WTC11 (cell line): ENCODE measurements at regions not wholly inside any gene's neighbourhood (a gene's known extent, or its start where the extent isn't known, plus 50 kb on each side); places are given as distances from the start of the nearest gene placed in this dataset.

Source experiments
- ATAC-seq: fragments of 200-7000 bp; cut with Tn5 transposase; 2 replicates; pipeline ENCODE4 v1.10.0; 2021; ENCODE audit warnings: mild to moderate bottlenecking, moderate library complexity
- CTCF ChIA-PET: fragments of 300-600 bp; sonication (Branson Sonifier 250); formaldehyde crosslinking; loops from one replicate; lab custom pipeline; 2021; ENCODE audit warnings: antibody characterized with exemption; lab: Charles Lee
- POLR2A ChIA-PET: fragments of 350-600 bp; sonication (Branson Sonifier 250); formaldehyde crosslinking; loops from one replicate; lab custom pipeline; 2021; ENCODE audit warnings: antibody characterized with exemption; lab: Charles Lee
- DNase-seq: peaks from one replicate; pipeline ENCODE4 v3.0.0; 2021; ENCODE audit warnings: low spot score
- H3K27ac Mint-ChIP-seq: 2 replicates; pipeline ENCODE4 v1.8.0; 2021; ENCODE audit warnings: mixed read lengths
- H3K27me3 Mint-ChIP-seq: 2 replicates; pipeline ENCODE4 v1.8.0; 2021; ENCODE audit warnings: low read depth, mild to moderate bottlenecking, moderate library complexity, mixed read lengths
- H3K36me3 Mint-ChIP-seq: 2 replicates; pipeline ENCODE4 v1.8.0; 2021; ENCODE audit warnings: mixed read lengths
- H3K4me1 Mint-ChIP-seq: 2 replicates; pipeline ENCODE4 v1.8.0; 2022; ENCODE audit warnings: mixed read lengths
- H3K4me3 Mint-ChIP-seq: 2 replicates; pipeline ENCODE4 v1.8.0; 2021; ENCODE audit warnings: mild to moderate bottlenecking, moderate library complexity, mixed read lengths
- H3K9me3 Mint-ChIP-seq: 2 replicates; pipeline ENCODE4 v1.8.0; 2021; ENCODE audit warnings: mixed read lengths
- ATF1 ChIP-seq: sonication (generic); formaldehyde crosslinking; IDR thresholded peaks from 2 replicates; pipeline ENCODE4 v1.8.1; 2023; ENCODE audit warnings: mild to moderate bottlenecking, moderate library complexity, missing genetic modification reagents
- EMX1 ChIP-seq: fragments of 250-450 bp; sonication (Bioruptor Pico); IDR thresholded peaks from 2 replicates; pipeline ENCODE4 v1.8.0; 2021; ENCODE audit warnings: mild to moderate bottlenecking
- ESRRA ChIP-seq: sonication (generic); formaldehyde crosslinking; IDR thresholded peaks from 2 replicates; pipeline ENCODE4 v1.8.1; 2022; ENCODE audit warnings: mild to moderate bottlenecking, missing genetic modification reagents, borderline replicate concordance
- ETV6 ChIP-seq: sonication (generic); formaldehyde crosslinking; IDR thresholded peaks from 2 replicates; pipeline ENCODE4 v1.8.1; 2022; ENCODE audit warnings: mild to moderate bottlenecking, missing genetic modification reagents
- FOXJ3 ChIP-seq: sonication (generic); formaldehyde crosslinking; IDR thresholded peaks from 2 replicates; pipeline ENCODE4 v1.9.0; 2021; ENCODE audit warnings: missing genetic modification reagents, mild to moderate bottlenecking, borderline replicate concordance
- FOXP1 ChIP-seq: sonication (generic); formaldehyde crosslinking; IDR thresholded peaks from 2 replicates; pipeline ENCODE4 v1.8.0; 2022; ENCODE audit warnings: missing genetic modification reagents, mild to moderate bottlenecking, moderate library complexity, borderline replicate concordance
- JUN ChIP-seq: sonication (generic); formaldehyde crosslinking; IDR thresholded peaks from 2 replicates; pipeline ENCODE4 v1.8.0; 2023; ENCODE audit warnings: mild to moderate bottlenecking, missing genetic modification reagents
- MXD4 ChIP-seq: fragments of 250-450 bp; sonication (Bioruptor Pico); IDR thresholded peaks from 2 replicates; pipeline ENCODE4 v1.8.0; 2021; ENCODE audit warnings: mild to moderate bottlenecking, moderate library complexity, borderline replicate concordance
- OVOL2 ChIP-seq: fragments of 250-450 bp; sonication (Bioruptor Pico); IDR thresholded peaks from 2 replicates; pipeline ENCODE4 v1.9.0; 2021; ENCODE audit warnings: mild to moderate bottlenecking, borderline replicate concordance
- PRRX2 ChIP-seq: fragments of 250-450 bp; sonication (Bioruptor Pico); IDR thresholded peaks from 2 replicates; pipeline ENCODE4 v1.8.0; 2021; ENCODE audit warnings: mild to moderate bottlenecking
- TCF7 ChIP-seq: sonication (generic); formaldehyde crosslinking; IDR thresholded peaks from 2 replicates; pipeline ENCODE4 v1.8.0; 2022; ENCODE audit warnings: mild to moderate bottlenecking, low read depth, missing genetic modification reagents, moderate library complexity
- TEAD1 ChIP-seq: sonication (generic); formaldehyde crosslinking; IDR thresholded peaks from 2 replicates; pipeline ENCODE4 v1.8.0; 2022; ENCODE audit warnings: mild to moderate bottlenecking, missing genetic modification reagents
- TEAD4 ChIP-seq: sonication (generic); formaldehyde crosslinking; IDR thresholded peaks from 2 replicates; pipeline ENCODE4 v1.8.0; 2022; ENCODE audit warnings: mild to moderate bottlenecking, missing genetic modification reagents
- ZBTB21 ChIP-seq: sonication (generic); formaldehyde crosslinking; IDR thresholded peaks from 2 replicates; pipeline ENCODE4 v1.8.1; 2023; ENCODE audit warnings: mild to moderate bottlenecking, missing genetic modification reagents, borderline replicate concordance
- ZNF121 ChIP-seq: sonication (generic); formaldehyde crosslinking; IDR thresholded peaks from 2 replicates; pipeline ENCODE4 v1.8.0; 2023; ENCODE audit warnings: missing genetic modification reagents
- ZNF232 ChIP-seq: sonication (generic); formaldehyde crosslinking; IDR thresholded peaks from 2 replicates; pipeline ENCODE4 v1.8.0; 2022; ENCODE audit warnings: mild to moderate bottlenecking, missing genetic modification reagents
- ZNF416 ChIP-seq: fragments of 250-450 bp; sonication (Bioruptor Pico); IDR thresholded peaks from 2 replicates; pipeline ENCODE4 v1.9.0; 2021; ENCODE audit warnings: mild to moderate bottlenecking, inconsistent platforms
- TF ChIP-seq, protein P1 (sequence below): sonication (generic); formaldehyde crosslinking; IDR thresholded peaks from 2 replicates; pipeline ENCODE4 v1.8.1; 2022; ENCODE audit warnings: mild to moderate bottlenecking, moderate library complexity, missing genetic modification reagents
- TF ChIP-seq, protein P2 (sequence below): sonication (generic); formaldehyde crosslinking; IDR thresholded peaks from 2 replicates; pipeline ENCODE4 v1.8.1; 2023; ENCODE audit warnings: mild to moderate bottlenecking, missing genetic modification reagents, moderate library complexity
- TF ChIP-seq, protein P3 (sequence below): fragments of 250-450 bp; sonication (Bioruptor Pico); IDR thresholded peaks from 2 replicates; pipeline ENCODE4 v1.8.0; 2021; ENCODE audit warnings: mild to moderate bottlenecking
- TF ChIP-seq, protein P4 (sequence below): sonication (generic); formaldehyde crosslinking; IDR thresholded peaks from 2 replicates; pipeline ENCODE4 v1.8.0; 2022; ENCODE audit warnings: mild to moderate bottlenecking, missing genetic modification reagents
- TF ChIP-seq, protein P5 (sequence below): sonication (generic); formaldehyde crosslinking; IDR thresholded peaks from 2 replicates; pipeline ENCODE4 v1.8.1; 2023; ENCODE audit warnings: mild to moderate bottlenecking, missing genetic modification reagents
- TF ChIP-seq, protein P6 (sequence below): sonication (generic); formaldehyde crosslinking; IDR thresholded peaks from 2 replicates; pipeline ENCODE4 v1.8.1; 2023; ENCODE audit warnings: mild to moderate bottlenecking, missing genetic modification reagents, moderate library complexity

DNA sequence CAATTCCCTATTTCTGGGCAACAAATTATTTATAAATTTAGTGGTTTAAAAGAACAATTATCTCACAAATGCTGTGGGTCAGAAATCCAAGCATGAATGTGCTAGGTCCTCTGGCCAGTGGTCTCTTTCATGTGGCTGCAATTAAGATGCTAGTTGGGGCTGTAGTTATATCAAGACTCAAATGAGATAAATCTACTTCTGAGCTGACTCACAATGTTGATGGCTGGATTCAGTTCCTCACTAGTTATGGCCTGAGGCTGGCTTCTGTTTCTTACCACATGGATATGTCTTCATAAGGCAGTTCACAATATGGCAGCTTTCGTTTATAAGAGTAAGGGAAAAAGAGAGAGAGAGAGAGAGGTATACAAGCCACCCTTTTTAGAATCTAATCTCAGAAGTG, 717.0 kb downstream of the PRELID2 start (continued):
- no peak for TF ChIP-seq EMX1 (CRISPR knock-in tag)
- no peak for TF ChIP-seq MXD4 (CRISPR knock-in tag)
- TF ChIP-seq, protein P1, sequence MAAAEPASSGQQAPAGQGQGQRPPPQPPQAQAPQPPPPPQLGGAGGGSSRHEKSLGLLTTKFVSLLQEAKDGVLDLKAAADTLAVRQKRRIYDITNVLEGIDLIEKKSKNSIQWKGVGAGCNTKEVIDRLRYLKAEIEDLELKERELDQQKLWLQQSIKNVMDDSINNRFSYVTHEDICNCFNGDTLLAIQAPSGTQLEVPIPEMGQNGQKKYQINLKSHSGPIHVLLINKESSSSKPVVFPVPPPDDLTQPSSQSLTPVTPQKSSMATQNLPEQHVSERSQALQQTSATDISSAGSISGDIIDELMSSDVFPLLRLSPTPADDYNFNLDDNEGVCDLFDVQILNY (CRISPR knock-in tag): no peak
- TF ChIP-seq ATF1 (CRISPR knock-in tag): no peak
- no peak for TF ChIP-seq FOXJ3
- no peak for TF ChIP-seq PRRX2
- no peak for TF ChIP-seq ZBTB21 (CRISPR knock-in tag)
- TF ChIP-seq, protein P2, sequence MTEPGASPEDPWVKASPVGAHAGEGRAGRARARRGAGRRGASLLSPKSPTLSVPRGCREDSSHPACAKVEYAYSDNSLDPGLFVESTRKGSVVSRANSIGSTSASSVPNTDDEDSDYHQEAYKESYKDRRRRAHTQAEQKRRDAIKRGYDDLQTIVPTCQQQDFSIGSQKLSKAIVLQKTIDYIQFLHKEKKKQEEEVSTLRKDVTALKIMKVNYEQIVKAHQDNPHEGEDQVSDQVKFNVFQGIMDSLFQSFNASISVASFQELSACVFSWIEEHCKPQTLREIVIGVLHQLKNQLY (CRISPR knock-in tag): no peak
- no peak for TF ChIP-seq ESRRA (CRISPR knock-in tag)
- TF ChIP-seq ZNF232 (CRISPR knock-in tag): no peak
- TF ChIP-seq, protein P3, sequence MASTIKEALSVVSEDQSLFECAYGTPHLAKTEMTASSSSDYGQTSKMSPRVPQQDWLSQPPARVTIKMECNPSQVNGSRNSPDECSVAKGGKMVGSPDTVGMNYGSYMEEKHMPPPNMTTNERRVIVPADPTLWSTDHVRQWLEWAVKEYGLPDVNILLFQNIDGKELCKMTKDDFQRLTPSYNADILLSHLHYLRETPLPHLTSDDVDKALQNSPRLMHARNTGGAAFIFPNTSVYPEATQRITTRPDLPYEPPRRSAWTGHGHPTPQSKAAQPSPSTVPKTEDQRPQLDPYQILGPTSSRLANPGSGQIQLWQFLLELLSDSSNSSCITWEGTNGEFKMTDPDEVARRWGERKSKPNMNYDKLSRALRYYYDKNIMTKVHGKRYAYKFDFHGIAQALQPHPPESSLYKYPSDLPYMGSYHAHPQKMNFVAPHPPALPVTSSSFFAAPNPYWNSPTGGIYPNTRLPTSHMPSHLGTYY (CRISPR knock-in tag): no peak
- no peak for TF ChIP-seq FOXP1 (CRISPR knock-in tag)

DNA sequence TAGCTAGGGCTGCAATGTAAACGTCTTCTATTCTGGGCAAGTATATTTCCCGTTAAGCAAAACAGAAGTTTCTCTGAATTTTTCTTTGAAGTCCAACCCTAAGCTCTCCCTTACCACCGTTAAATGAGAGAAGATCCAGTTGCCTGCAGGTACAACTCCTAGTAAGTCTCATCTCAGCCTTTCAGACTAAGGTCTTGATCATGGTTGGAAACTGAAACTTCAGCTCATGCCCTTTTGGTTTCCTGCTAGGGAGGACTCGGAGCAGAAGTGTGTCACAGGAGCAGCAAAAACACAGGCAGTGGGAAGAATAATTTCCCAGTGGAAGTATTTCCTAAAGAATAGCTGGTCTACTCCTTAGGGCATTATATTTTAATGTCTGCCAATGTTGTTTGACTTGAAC, 717.9 kb downstream of the PRELID2 start:
- CTCF ChIA-PET: no interaction called here
- ATAC-seq: no peak
- TF ChIP-seq ZNF416 (CRISPR knock-in tag): no peak
- TF ChIP-seq ZNF121 (CRISPR knock-in tag): no peak
- TF ChIP-seq TEAD4: no peak
- TF ChIP-seq, protein P4, sequence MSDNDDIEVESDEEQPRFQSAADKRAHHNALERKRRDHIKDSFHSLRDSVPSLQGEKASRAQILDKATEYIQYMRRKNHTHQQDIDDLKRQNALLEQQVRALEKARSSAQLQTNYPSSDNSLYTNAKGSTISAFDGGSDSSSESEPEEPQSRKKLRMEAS (CRISPR knock-in tag): no peak
- TF ChIP-seq OVOL2: no peak
- no peak for TF ChIP-seq JUN
- no peak for TF ChIP-seq ETV6 (CRISPR knock-in tag)
- TF ChIP-seq TEAD1: no peak
- TF ChIP-seq MXD4 (CRISPR knock-in tag): no peak
- TF ChIP-seq, protein P5, sequence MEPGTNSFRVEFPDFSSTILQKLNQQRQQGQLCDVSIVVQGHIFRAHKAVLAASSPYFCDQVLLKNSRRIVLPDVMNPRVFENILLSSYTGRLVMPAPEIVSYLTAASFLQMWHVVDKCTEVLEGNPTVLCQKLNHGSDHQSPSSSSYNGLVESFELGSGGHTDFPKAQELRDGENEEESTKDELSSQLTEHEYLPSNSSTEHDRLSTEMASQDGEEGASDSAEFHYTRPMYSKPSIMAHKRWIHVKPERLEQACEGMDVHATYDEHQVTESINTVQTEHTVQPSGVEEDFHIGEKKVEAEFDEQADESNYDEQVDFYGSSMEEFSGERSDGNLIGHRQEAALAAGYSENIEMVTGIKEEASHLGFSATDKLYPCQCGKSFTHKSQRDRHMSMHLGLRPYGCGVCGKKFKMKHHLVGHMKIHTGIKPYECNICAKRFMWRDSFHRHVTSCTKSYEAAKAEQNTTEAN (CRISPR knock-in tag): no peak
- TF ChIP-seq, protein P6, sequence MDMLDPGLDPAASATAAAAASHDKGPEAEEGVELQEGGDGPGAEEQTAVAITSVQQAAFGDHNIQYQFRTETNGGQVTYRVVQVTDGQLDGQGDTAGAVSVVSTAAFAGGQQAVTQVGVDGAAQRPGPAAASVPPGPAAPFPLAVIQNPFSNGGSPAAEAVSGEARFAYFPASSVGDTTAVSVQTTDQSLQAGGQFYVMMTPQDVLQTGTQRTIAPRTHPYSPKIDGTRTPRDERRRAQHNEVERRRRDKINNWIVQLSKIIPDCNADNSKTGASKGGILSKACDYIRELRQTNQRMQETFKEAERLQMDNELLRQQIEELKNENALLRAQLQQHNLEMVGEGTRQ (CRISPR knock-in tag): no peak
- no peak for TF ChIP-seq TCF7 (CRISPR knock-in tag)
- H3K9me3 Mint-ChIP-seq: peaks cover 6% of the 10 kb centered on the region; the same call in 1 of the 2 replicates
- H3K27me3 Mint-ChIP-seq: no peaks in the 10 kb centered on the region
- no peak for DNase-seq
- no peak overlapping the region for H3K4me3 Mint-ChIP-seq
- H3K27ac Mint-ChIP-seq: no peak overlapping the region
- H3K4me1 Mint-ChIP-seq: peaks cover 15% of the 10 kb centered on the region
- POLR2A ChIA-PET: no interaction called here
- no peaks in the 10 kb centered on the region for H3K36me3 Mint-ChIP-seq
